H9 (cell line): ENCODE measurements at regions not wholly inside any gene's neighbourhood (a gene's known extent, or its start where the extent isn't known, plus 50 kb on each side); places are given as distances from the start of the nearest gene placed in this dataset.

ENCODE experiments used
- DNase-seq: peaks from one replicate; pipeline ENCODE4 v3.0.0-alpha.2; 2017
- H2AFZ ChIP-seq: one replicate; pipeline ENCODE4 v1.6.1; 2013; ENCODE audit warnings: mild to moderate bottlenecking, low read length, control low read depth, moderate library complexity
- H2AK5ac ChIP-seq: 2 replicates; pipeline ENCODE4 v1.6.1; 2013; ENCODE audit warnings: low read length, control low read depth, mixed read lengths; ENCODE audit not compliant: insufficient read length
- H2BK120ac ChIP-seq: one replicate; pipeline ENCODE4 v1.6.1; 2013; ENCODE audit warnings: low read depth, mild to moderate bottlenecking, low read length, control low read depth, inconsistent platforms; ENCODE audit not compliant: poor library complexity, severe bottlenecking
- H2BK12ac ChIP-seq: 2 replicates; pipeline ENCODE4 v1.6.1; 2013; ENCODE audit warnings: low read length, control low read depth, mixed read lengths, low read depth; ENCODE audit not compliant: insufficient read length
- H2BK15ac ChIP-seq: 2 replicates; pipeline ENCODE4 v1.6.1; 2013; ENCODE audit warnings: low read depth, low read length, control low read depth
- H2BK20ac ChIP-seq: one replicate; pipeline ENCODE4 v1.6.1; 2013; ENCODE audit warnings: low read depth, mild to moderate bottlenecking, low read length, control low read depth, inconsistent platforms; ENCODE audit not compliant: poor library complexity, severe bottlenecking
- H2BK5ac ChIP-seq: 2 replicates; pipeline ENCODE4 v1.6.1; 2013; ENCODE audit warnings: low read length, control low read depth, mixed read lengths; ENCODE audit not compliant: insufficient read length
- H3K14ac ChIP-seq: 2 replicates; pipeline ENCODE4 v1.6.1; 2013; ENCODE audit warnings: low read length, control low read depth; ENCODE audit not compliant: insufficient read depth
- H3K18ac ChIP-seq: 2 replicates; pipeline ENCODE4 v1.6.1; 2013; ENCODE audit warnings: low read depth, mild to moderate bottlenecking, mixed read lengths, low read length, control low read depth; ENCODE audit not compliant: insufficient read length
- H3K23ac ChIP-seq: 2 replicates; pipeline ENCODE4 v1.6.1; 2013; ENCODE audit warnings: low read length, control low read depth, mixed read lengths, low read depth; ENCODE audit not compliant: insufficient read length
- H3K23me2 ChIP-seq: 2 replicates; pipeline ENCODE4 v1.6.1; 2013; ENCODE audit warnings: low read depth, mild to moderate bottlenecking, mixed read lengths, low read length, control low read depth; ENCODE audit not compliant: insufficient read length, poor library complexity, severe bottlenecking
- H3K27ac ChIP-seq: 2 replicates; pipeline ENCODE4 v1.5.1; 2013; ENCODE audit warnings: low read length, control low read depth, mixed read lengths, low read depth; ENCODE audit not compliant: insufficient read length
- H3K27me3 ChIP-seq: 2 replicates; pipeline ENCODE4 v1.6.1; 2013; ENCODE audit warnings: low read length, control low read depth, inconsistent platforms; ENCODE audit not compliant: insufficient read depth
- H3K4ac ChIP-seq: 2 replicates; pipeline ENCODE4 v1.6.1; 2013; ENCODE audit warnings: low read depth, mild to moderate bottlenecking, control low read depth, inconsistent platforms, low read length, moderate library complexity
- H3K4me1 ChIP-seq: 2 replicates; pipeline ENCODE4 v1.6.1; 2013; ENCODE audit warnings: low read length, control low read depth, inconsistent platforms; ENCODE audit not compliant: insufficient read depth
- H3K4me2 ChIP-seq: 2 replicates; pipeline ENCODE4 v1.6.1; 2013; ENCODE audit warnings: low read length, control low read depth, mixed read lengths; ENCODE audit not compliant: insufficient read length, insufficient read depth
- H3K56ac ChIP-seq: 2 replicates; pipeline ENCODE4 v1.6.1; 2013; ENCODE audit warnings: low read depth, mild to moderate bottlenecking, mixed read lengths, low read length, control low read depth; ENCODE audit not compliant: insufficient read length
- H3K79me1 ChIP-seq: 2 replicates; pipeline ENCODE4 v1.6.1; 2013; ENCODE audit warnings: low read depth, mild to moderate bottlenecking, moderate library complexity, low read length, control low read depth, inconsistent platforms; ENCODE audit not compliant: insufficient read depth, poor library complexity, severe bottlenecking
- H3K79me2 ChIP-seq: 2 replicates; pipeline ENCODE4 v1.6.1; 2013; ENCODE audit warnings: low read length, control low read depth, inconsistent platforms; ENCODE audit not compliant: insufficient read depth
- H3K9ac ChIP-seq: 2 replicates; pipeline ENCODE4 v1.6.1; 2013; ENCODE audit warnings: low read length, control low read depth, mixed read lengths; ENCODE audit not compliant: insufficient read length; ENCODE audit errors: extremely low read depth
- H3K9me3 ChIP-seq: one replicate; pipeline ENCODE4 v1.6.1; 2013; ENCODE audit warnings: low read depth, low read length, inconsistent platforms; ENCODE audit not compliant: control insufficient read depth
- H3T11ph ChIP-seq: one replicate; pipeline ENCODE4 v1.6.1; 2013; ENCODE audit warnings: mild to moderate bottlenecking, low read length, control low read depth, inconsistent platforms
- H4K20me1 ChIP-seq: one replicate; pipeline ENCODE4 v1.6.1; 2013; ENCODE audit not compliant: control insufficient read depth, insufficient read length, insufficient read depth
- H4K5ac ChIP-seq: 2 replicates; pipeline ENCODE4 v1.6.1; 2013; ENCODE audit warnings: low read depth, mild to moderate bottlenecking, mixed read lengths, low read length, control low read depth; ENCODE audit not compliant: insufficient read length
- H4K8ac ChIP-seq: replicated peaks from 2 replicates; pipeline ENCODE4 v1.6.1; 2013; ENCODE audit warnings: low read length, control low read depth, mixed read lengths, low read depth; ENCODE audit not compliant: insufficient read length
- H4K91ac ChIP-seq: 2 replicates; pipeline ENCODE4 v1.6.1; 2013; ENCODE audit warnings: low read depth, mild to moderate bottlenecking, moderate library complexity, mixed read lengths, low read length, control low read depth; ENCODE audit not compliant: insufficient read length
- H3K27ac Mint-ChIP-seq, 3 experiments: 2 replicates in 2 of 3; 3 replicates in 1 of 3; pipeline ENCODE4 v1.8.0; 2020 to 2021; ENCODE audit warnings: mixed read lengths in 3 of 3, mild to moderate bottlenecking in 1 of 3, moderate library complexity in 1 of 3
- H3K27me3 Mint-ChIP-seq: 2 replicates; pipeline ENCODE4 v1.8.0; 2021; ENCODE audit warnings: low read depth, mild to moderate bottlenecking, moderate library complexity, mixed read lengths
- H3K36me3 Mint-ChIP-seq, 3 experiments: 2 replicates in 2 of 3; 3 replicates in 1 of 3; pipeline ENCODE4 v1.8.0; 2020 to 2021; ENCODE audit warnings: low read depth in 3 of 3, mixed read lengths in 3 of 3; ENCODE audit not compliant: insufficient read depth in 1 of 3
- H3K4me1 Mint-ChIP-seq, 2 experiments: 2 replicates each; pipeline ENCODE4 v1.8.0; 2020; ENCODE audit warnings: mixed read lengths in 2 of 2
- H3K4me3 Mint-ChIP-seq, 2 experiments: 2 replicates in 1 of 2; 3 replicates in 1 of 2; pipeline ENCODE4 v1.8.0; 2020 to 2021; ENCODE audit warnings: mild to moderate bottlenecking in 2 of 2, mixed read lengths in 2 of 2, moderate library complexity in 1 of 2
- H3K9me3 Mint-ChIP-seq, 2 experiments: 2 replicates in 1 of 2; 3 replicates in 1 of 2; pipeline ENCODE4 v1.8.0; 2020; ENCODE audit warnings: mild to moderate bottlenecking in 2 of 2, mixed read lengths in 2 of 2, moderate library complexity in 1 of 2
- WGBS: extraction: QIAGEN DNeasy Blood & Tissue Kit; methylation state at CpG from one replicate; pipeline ENCODE4 v1.1.7; 2013; ENCODE audit warnings: missing lambda C conversion rate, low lambda C conversion rate, mixed read lengths; ENCODE audit not compliant: insufficient read length; ENCODE audit errors: extremely low coverage; 5-methylcytosine and 5-hydroxymethylcytosine counted together
- TF ChIP-seq, protein P1 (sequence below): fragments of 200-600 bp; sonication (generic); conservative IDR thresholded peaks from 3 replicates; pipeline ENCODE4 v1.8.0; 2021; ENCODE audit warnings: antibody characterized with exemption, mild to moderate bottlenecking

DNA sequence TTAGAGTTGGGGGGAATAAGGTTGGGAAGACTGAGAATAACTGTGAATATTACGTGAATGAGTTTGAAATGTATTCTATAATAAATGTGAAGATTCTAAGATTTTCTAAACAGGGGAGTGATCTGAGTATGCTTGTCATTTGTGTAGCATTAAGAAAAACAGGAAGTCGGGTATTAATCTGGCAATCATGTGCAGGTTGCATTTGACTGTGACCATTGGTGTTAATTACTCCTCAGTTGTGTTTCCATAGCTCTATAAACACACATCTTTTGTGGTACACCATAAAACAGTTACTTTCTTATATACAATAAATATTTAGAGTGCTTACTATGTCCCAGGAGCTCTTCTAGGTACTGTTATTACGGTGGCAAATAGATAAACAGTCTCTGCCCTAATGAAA lies 434.4 kb upstream of the PDE3A start:
- H4K91ac ChIP-seq: no peak overlapping the region
- Mint-ChIP-seq H3K27me3 (no peaks in the 10 kb centered on the region), H3K9me3 (no peaks in the 10 kb centered on the region)

More for the DNA sequence above, 434.4 kb upstream of the PDE3A start:
- TF ChIP-seq, protein P1, sequence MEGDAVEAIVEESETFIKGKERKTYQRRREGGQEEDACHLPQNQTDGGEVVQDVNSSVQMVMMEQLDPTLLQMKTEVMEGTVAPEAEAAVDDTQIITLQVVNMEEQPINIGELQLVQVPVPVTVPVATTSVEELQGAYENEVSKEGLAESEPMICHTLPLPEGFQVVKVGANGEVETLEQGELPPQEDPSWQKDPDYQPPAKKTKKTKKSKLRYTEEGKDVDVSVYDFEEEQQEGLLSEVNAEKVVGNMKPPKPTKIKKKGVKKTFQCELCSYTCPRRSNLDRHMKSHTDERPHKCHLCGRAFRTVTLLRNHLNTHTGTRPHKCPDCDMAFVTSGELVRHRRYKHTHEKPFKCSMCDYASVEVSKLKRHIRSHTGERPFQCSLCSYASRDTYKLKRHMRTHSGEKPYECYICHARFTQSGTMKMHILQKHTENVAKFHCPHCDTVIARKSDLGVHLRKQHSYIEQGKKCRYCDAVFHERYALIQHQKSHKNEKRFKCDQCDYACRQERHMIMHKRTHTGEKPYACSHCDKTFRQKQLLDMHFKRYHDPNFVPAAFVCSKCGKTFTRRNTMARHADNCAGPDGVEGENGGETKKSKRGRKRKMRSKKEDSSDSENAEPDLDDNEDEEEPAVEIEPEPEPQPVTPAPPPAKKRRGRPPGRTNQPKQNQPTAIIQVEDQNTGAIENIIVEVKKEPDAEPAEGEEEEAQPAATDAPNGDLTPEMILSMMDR: no peak
- Histone ChIP-seq H2BK5ac (no peak overlapping the region), H2AFZ (no peak overlapping the region), H3T11ph (no peak overlapping the region), H3K4me1 (no peaks in the 10 kb centered on the region), H3K9ac (no peak overlapping the region), H2BK120ac (no peak overlapping the region), H3K23me2 (no peaks in the 10 kb centered on the region), H2AK5ac (no peak overlapping the region), H2BK20ac (no peak overlapping the region), H3K27ac (no peak overlapping the region), H3K9me3 (no peaks in the 10 kb centered on the region), H3K27me3 (no peaks in the 10 kb centered on the region), H3K18ac (no peak overlapping the region), H3K4me2 (no peak overlapping the region), H4K8ac (no peak overlapping the region), H4K20me1 (no peaks in the 10 kb centered on the region), H2BK15ac (no peak overlapping the region), H3K79me1 (no peaks in the 10 kb centered on the region), H4K5ac (no peak overlapping the region), H3K4ac (no peak overlapping the region), H2BK12ac (no peak overlapping the region), H3K79me2 (no peaks in the 10 kb centered on the region), H3K14ac (no peak overlapping the region), H3K23ac (no peak overlapping the region), H3K56ac (no peak overlapping the region)
- DNase-seq: no peak
- H3K4me3 Mint-ChIP-seq: no peak overlapping the region
- H3K27ac Mint-ChIP-seq: no peak overlapping the region
- no peaks in the 10 kb centered on the region for H3K4me1 Mint-ChIP-seq
- 100% methylated on average over 1 of the region's 3 CpGs for WGBS
- no peaks in the 10 kb centered on the region for H3K36me3 Mint-ChIP-seq
